ENCODE measurements at regions not wholly inside any gene's neighbourhood (a gene's known extent, or its start where the extent isn't known, plus 50 kb on each side); places are given as distances from the start of the nearest gene placed in this dataset.

DNA sequence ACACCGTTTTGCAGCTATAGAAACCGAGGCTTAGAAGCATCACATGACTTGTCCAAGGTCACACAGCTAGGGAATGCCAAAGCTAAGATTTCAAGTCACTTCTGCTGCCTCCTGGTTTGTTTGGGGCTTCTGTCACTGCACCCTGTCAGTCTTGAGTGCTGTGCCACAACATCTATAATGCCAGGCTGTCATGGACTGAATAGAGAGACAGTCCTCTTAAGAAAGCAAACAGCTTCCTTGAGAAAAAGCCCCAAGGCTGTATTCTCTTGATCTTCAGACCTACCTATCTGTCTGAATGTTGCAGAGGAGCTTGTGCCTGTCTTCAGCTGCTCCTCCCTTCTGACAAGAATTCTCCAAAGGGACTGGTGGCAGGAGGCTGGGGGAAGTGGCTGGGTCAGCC is 81.6 kb downstream of the OLFM4 start:
- TF ChIP-seq, protein P1, sequence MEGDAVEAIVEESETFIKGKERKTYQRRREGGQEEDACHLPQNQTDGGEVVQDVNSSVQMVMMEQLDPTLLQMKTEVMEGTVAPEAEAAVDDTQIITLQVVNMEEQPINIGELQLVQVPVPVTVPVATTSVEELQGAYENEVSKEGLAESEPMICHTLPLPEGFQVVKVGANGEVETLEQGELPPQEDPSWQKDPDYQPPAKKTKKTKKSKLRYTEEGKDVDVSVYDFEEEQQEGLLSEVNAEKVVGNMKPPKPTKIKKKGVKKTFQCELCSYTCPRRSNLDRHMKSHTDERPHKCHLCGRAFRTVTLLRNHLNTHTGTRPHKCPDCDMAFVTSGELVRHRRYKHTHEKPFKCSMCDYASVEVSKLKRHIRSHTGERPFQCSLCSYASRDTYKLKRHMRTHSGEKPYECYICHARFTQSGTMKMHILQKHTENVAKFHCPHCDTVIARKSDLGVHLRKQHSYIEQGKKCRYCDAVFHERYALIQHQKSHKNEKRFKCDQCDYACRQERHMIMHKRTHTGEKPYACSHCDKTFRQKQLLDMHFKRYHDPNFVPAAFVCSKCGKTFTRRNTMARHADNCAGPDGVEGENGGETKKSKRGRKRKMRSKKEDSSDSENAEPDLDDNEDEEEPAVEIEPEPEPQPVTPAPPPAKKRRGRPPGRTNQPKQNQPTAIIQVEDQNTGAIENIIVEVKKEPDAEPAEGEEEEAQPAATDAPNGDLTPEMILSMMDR (IDR thresholded peaks at IDR 0.05), result no peak
- no peak for TF ChIP-seq POLR2A (IDR thresholded peaks at IDR 0.05)

Data from esophagus squamous epithelium (tissue), 4 donors.